HL-60 (cell line): ENCODE measurements at regions not wholly inside any gene's neighbourhood (a gene's known extent, or its start where the extent isn't known, plus 50 kb on each side); places are given as distances from the start of the nearest gene placed in this dataset.

Experiments used
- GABPA ChIP-seq: IDR thresholded peaks from 2 replicates; pipeline ENCODE4 v1.6.1; 2012; ENCODE audit warnings: low read depth
- POLR2AphosphoS5 ChIP-seq: IDR thresholded peaks from 2 replicates; pipeline ENCODE4 v1.6.1; 2012; ENCODE audit warnings: low read depth
- TF ChIP-seq, protein P1 (sequence below): IDR thresholded peaks from one replicate; pipeline ENCODE4 v1.5.1; 2011; ENCODE audit warnings: low read length, control low read depth, inconsistent platforms; ENCODE audit not compliant: insufficient read depth
- TF ChIP-seq, protein P2 (sequence below): IDR thresholded peaks from 2 replicates; pipeline ENCODE4 v1.6.1; 2012; ENCODE audit warnings: low read depth; ENCODE audit not compliant: insufficient replicate concordance

DNA sequence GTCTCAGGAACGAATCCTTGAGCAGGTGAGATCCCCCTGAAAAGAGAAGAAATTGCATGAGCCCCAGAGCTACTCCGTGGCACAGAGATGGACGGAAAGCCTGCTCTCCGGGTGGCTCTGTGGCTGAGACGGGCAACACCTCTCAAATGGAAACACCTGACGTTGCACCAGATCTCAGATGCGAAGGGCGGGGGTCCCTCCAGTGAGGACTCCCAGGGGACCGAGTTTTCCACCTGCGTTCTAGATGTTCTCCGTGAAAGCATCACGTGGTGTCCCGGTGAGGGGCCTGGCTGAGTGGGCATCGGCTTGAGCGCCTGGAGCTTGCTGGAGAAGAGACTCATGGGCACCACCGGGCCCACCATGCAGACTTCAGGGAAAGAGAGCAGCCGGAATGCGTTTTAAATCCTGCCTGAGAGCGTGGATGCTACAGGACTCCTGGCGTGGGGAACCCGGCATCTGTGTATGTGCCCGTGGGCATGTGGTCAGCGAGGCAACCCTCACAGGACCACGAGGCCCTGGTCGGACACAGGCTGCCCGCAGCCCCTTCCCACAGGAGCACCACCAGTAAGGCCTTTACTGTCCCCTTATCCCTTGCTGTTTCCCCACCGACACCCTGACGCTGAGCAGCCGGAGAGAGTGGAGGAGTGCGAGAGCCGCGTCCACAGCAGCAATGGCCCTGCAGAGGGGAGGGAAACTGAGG is 378.4 kb upstream of the IRX4 start:
- TF ChIP-seq, protein P1, sequence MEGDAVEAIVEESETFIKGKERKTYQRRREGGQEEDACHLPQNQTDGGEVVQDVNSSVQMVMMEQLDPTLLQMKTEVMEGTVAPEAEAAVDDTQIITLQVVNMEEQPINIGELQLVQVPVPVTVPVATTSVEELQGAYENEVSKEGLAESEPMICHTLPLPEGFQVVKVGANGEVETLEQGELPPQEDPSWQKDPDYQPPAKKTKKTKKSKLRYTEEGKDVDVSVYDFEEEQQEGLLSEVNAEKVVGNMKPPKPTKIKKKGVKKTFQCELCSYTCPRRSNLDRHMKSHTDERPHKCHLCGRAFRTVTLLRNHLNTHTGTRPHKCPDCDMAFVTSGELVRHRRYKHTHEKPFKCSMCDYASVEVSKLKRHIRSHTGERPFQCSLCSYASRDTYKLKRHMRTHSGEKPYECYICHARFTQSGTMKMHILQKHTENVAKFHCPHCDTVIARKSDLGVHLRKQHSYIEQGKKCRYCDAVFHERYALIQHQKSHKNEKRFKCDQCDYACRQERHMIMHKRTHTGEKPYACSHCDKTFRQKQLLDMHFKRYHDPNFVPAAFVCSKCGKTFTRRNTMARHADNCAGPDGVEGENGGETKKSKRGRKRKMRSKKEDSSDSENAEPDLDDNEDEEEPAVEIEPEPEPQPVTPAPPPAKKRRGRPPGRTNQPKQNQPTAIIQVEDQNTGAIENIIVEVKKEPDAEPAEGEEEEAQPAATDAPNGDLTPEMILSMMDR, result no peak
- TF ChIP-seq, protein P2, sequence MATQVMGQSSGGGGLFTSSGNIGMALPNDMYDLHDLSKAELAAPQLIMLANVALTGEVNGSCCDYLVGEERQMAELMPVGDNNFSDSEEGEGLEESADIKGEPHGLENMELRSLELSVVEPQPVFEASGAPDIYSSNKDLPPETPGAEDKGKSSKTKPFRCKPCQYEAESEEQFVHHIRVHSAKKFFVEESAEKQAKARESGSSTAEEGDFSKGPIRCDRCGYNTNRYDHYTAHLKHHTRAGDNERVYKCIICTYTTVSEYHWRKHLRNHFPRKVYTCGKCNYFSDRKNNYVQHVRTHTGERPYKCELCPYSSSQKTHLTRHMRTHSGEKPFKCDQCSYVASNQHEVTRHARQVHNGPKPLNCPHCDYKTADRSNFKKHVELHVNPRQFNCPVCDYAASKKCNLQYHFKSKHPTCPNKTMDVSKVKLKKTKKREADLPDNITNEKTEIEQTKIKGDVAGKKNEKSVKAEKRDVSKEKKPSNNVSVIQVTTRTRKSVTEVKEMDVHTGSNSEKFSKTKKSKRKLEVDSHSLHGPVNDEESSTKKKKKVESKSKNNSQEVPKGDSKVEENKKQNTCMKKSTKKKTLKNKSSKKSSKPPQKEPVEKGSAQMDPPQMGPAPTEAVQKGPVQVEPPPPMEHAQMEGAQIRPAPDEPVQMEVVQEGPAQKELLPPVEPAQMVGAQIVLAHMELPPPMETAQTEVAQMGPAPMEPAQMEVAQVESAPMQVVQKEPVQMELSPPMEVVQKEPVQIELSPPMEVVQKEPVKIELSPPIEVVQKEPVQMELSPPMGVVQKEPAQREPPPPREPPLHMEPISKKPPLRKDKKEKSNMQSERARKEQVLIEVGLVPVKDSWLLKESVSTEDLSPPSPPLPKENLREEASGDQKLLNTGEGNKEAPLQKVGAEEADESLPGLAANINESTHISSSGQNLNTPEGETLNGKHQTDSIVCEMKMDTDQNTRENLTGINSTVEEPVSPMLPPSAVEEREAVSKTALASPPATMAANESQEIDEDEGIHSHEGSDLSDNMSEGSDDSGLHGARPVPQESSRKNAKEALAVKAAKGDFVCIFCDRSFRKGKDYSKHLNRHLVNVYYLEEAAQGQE, result no peak
- TF ChIP-seq GABPA (no peak), POLR2AphosphoS5 (no peak)
